HepG2 (cell line): ENCODE measurements at regions not wholly inside any gene's neighbourhood (a gene's known extent, or its start where the extent isn't known, plus 50 kb on each side); places are given as distances from the start of the nearest gene placed in this dataset.

ENCODE experiments used
- ATAC-seq: fragments of 200-7000 bp; cut with Tn5 transposase; 3 replicates; pipeline ENCODE4 v1.9.1; 2020; ENCODE audit warnings: mild to moderate bottlenecking, moderate library complexity
- BruUV-seq: library from RNA; stranded (reverse); fragments of 400-500 nt; replicated peaks from 2 replicates; lab custom pipeline; 2021; lab: Mats Ljungman, UMichigan
- CTCF ChIA-PET: fragments of 300-600 bp; formaldehyde crosslinking; extraction: SDS; loops from one replicate; lab custom pipeline; 2021; ENCODE audit warnings: low total read pairs, inconsistent platforms, low intra/inter-chr PET ratio; lab: Yijun Ruan, JAX
- POLR2A ChIA-PET: fragments of 350-600 bp; sonication (Branson Sonifier 250); formaldehyde crosslinking; loops from one replicate; lab custom pipeline; 2020; ENCODE audit warnings: antibody characterized with exemption, inconsistent platforms; lab: Yijun Ruan, JAX
- DNase-seq: peaks from one replicate; pipeline ENCODE4 v3.0.0-alpha.2; 2015; ENCODE audit warnings: low spot score
- FAIRE-seq: peaks from 3 replicates; lab custom pipeline; 2011; peaks lifted over from hg19 to GRCh38; lab: Jason Lieb, UNC
- H2AFZ ChIP-seq: one replicate; pipeline ENCODE4 v1.6.1; 2011; ENCODE audit warnings: low read length, inconsistent platforms
- H3K27ac ChIP-seq: fragments of 300-600 bp; 3 replicates; pipeline ENCODE4 v1.8.0; 2011; ENCODE audit warnings: mixed run types, mild to moderate bottlenecking, mixed read lengths, low read length, inconsistent platforms; ENCODE audit not compliant: insufficient read depth; ENCODE audit errors: extremely low read length
- H3K27me3 ChIP-seq, 2 experiments: fragments of 200-600 bp in 1 of 2; 2 replicates in 1 of 2; 3 replicates in 1 of 2; pipeline versions ENCODE4 v1.6.0 to v1.8.0; 2011; ENCODE audit warnings: low read length in 2 of 2, mild to moderate bottlenecking in 2 of 2, moderate library complexity in 2 of 2, inconsistent platforms in 1 of 2; ENCODE audit not compliant: insufficient read depth in 2 of 2, control insufficient read depth in 1 of 2
- H3K36me3 ChIP-seq, 2 experiments: fragments of 200-600 bp in 1 of 2; replicated peaks in 1 of 2; 2 replicates in 1 of 2; 3 replicates in 1 of 2; pipeline versions ENCODE4 v1.5.1 to v1.8.0; 2011; ENCODE audit warnings: low read length in 2 of 2, inconsistent platforms in 1 of 2; ENCODE audit not compliant: insufficient read depth in 2 of 2, control insufficient read depth in 1 of 2
- H3K4me1 ChIP-seq: 2 replicates; pipeline ENCODE4 v1.5.1; 2012; ENCODE audit warnings: low read length, inconsistent platforms; ENCODE audit not compliant: insufficient read depth
- H3K4me2 ChIP-seq: 2 replicates; pipeline ENCODE4 v1.6.0; 2011; ENCODE audit warnings: low read depth, low read length, inconsistent platforms
- H3K4me3 ChIP-seq, 3 experiments: fragments of 200-600 bp in 1 of 3; sonication (generic), shearing (Covaris generic) in 1 of 3; replicated peaks in 1 of 3; 2 replicates each; pipeline ENCODE4 v1.5.1; 2011 to 2016; ENCODE audit warnings: low read length in 3 of 3, inconsistent platforms in 2 of 3, low read depth in 2 of 3, mild to moderate bottlenecking in 2 of 3, control low read depth in 1 of 3, mixed read lengths in 1 of 3; ENCODE audit not compliant: insufficient read depth in 1 of 3
- H3K79me2 ChIP-seq: one replicate; pipeline ENCODE4 v1.6.1; 2011; ENCODE audit warnings: low read length, inconsistent platforms; ENCODE audit not compliant: insufficient read depth
- H3K9ac ChIP-seq: 2 replicates; pipeline ENCODE4 v1.6.0; 2011; ENCODE audit warnings: mild to moderate bottlenecking, low read depth, low read length, inconsistent platforms; ENCODE audit not compliant: insufficient read depth
- H3K9me3 ChIP-seq: 2 replicates; pipeline ENCODE4 v1.5.1; 2012; ENCODE audit warnings: mild to moderate bottlenecking, low read length
- H4K20me1 ChIP-seq: 2 replicates; pipeline ENCODE4 v1.6.0; 2011; ENCODE audit warnings: inconsistent platforms, mild to moderate bottlenecking, low read length, moderate library complexity; ENCODE audit not compliant: insufficient read depth
- ATF7 ChIP-seq, 2 experiments: fragments of 450-650 bp in 1 of 2; sonication (generic) in 1 of 2; formaldehyde crosslinking in 1 of 2; IDR thresholded peaks; 2 replicates each; pipeline versions ENCODE4 v1.4.0 to v1.6.1; 2016 to 2020; ENCODE audit warnings: antibody characterized with exemption in 1 of 2, mild to moderate bottlenecking in 1 of 2, missing genetic modification reagents in 1 of 2
- HMG20A ChIP-seq: IDR thresholded peaks from 2 replicates; pipeline ENCODE4 v1.6.1; 2016; ENCODE audit warnings: borderline replicate concordance
- NR2C2 ChIP-seq: sonication (generic); formaldehyde crosslinking; IDR thresholded peaks from 2 replicates; pipeline ENCODE4 v1.4.0; 2020; ENCODE audit warnings: missing genetic modification reagents, mild to moderate bottlenecking, moderate library complexity, borderline replicate concordance
- SKI ChIP-seq: fragments of 450-650 bp; IDR thresholded peaks from one replicate; pipeline ENCODE4 v1.6.1; 2018; ENCODE audit warnings: mild to moderate bottlenecking; ENCODE audit not compliant: partially characterized antibody
- ZKSCAN8 ChIP-seq: IDR thresholded peaks from 2 replicates; pipeline ENCODE4 v1.6.1; 2016; ENCODE audit warnings: borderline replicate concordance, missing genetic modification reagents, missing compliant biosample characterization
- ZNF225 ChIP-seq: sonication (generic); formaldehyde crosslinking; IDR thresholded peaks from 2 replicates; pipeline ENCODE4 v1.4.0; 2020; ENCODE audit warnings: mild to moderate bottlenecking, missing genetic modification reagents
- WGBS: methylation state at CpG from one replicate; pipeline ENCODE4 v1.1.6; 2017; ENCODE audit warnings: low lambda C conversion rate; 5-methylcytosine and 5-hydroxymethylcytosine counted together
- in situ Hi-C: cut with HindIII; loops from 2 replicates; pipeline ENCODE4 v1.10.0; 2017; ENCODE audit warnings: low pct_unique_long_range_greater_than_20kb; ENCODE audit not compliant: extremely low pct_ligation_motif_present
- intact Hi-C: fragments of 100-400 bp; cut with micrococcal nuclease; formaldehyde crosslinking; loops from one replicate; pipeline ENCODE4 v1.10.0; 2022; ENCODE audit not compliant: unreplicated experiment
- TF ChIP-seq, protein P1 (sequence below): sonication (generic); formaldehyde crosslinking; conservative IDR thresholded peaks from 2 replicates; pipeline ENCODE4 v1.4.0; 2020; ENCODE audit warnings: missing genetic modification reagents
- TF ChIP-seq, protein P2 (sequence below): sonication (generic); formaldehyde crosslinking; conservative IDR thresholded peaks from 2 replicates; pipeline ENCODE4 v1.8.0; 2022; ENCODE audit warnings: mild to moderate bottlenecking, moderate library complexity, missing genetic modification reagents
- TF ChIP-seq, protein P3 (sequence below): sonication (generic); formaldehyde crosslinking; IDR thresholded peaks from 2 replicates; pipeline ENCODE4 v1.4.0; 2020; ENCODE audit warnings: missing genetic modification reagents
- TF ChIP-seq, protein P4 (sequence below): sonication (generic); formaldehyde crosslinking; IDR thresholded peaks from 2 replicates; pipeline ENCODE4 v1.8.1; 2023; ENCODE audit warnings: mild to moderate bottlenecking, missing genetic modification reagents
- TF ChIP-seq, protein P5 (sequence below): sonication (generic); formaldehyde crosslinking; IDR thresholded peaks from 2 replicates; pipeline ENCODE4 v1.9.0; 2021; ENCODE audit warnings: mild to moderate bottlenecking, missing genetic modification reagents

DNA sequence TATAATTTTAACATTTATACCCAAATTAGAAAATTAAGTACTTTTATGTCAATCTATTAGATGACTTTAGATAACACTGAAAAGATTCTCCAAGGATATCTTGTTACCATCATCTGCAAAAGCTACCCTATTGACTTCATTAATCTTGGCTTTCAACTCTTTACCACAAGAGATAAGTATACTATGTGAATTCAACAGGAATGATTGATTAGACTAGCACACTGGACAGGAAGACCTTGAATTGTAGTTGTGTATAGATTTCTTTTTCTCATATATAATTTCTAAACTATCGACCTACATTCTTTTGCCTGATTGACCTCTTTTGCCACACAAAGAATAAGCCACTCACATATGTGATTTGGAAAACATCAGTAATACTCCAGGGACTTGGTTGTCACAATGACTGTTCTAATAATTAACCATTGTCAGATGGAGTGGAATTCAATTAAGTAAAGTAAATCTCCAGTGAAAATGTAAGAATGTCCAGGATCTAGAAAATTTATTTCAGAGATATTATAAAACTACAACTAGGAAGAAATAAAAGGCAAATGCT, 1132.0 kb downstream of the SORCS1 start:
- Histone ChIP-seq H3K4me1 (no peaks in the 10 kb centered on the region), H3K9ac (no peak overlapping the region), H3K4me3 (no peak overlapping the region), H3K4me2 (no peak overlapping the region), H4K20me1 (no peaks in the 10 kb centered on the region), H3K27me3 (no peaks in the 10 kb centered on the region), H3K36me3 (no peaks in the 10 kb centered on the region), H3K27ac (no peak overlapping the region), H3K9me3 (peaks cover 85% of the 10 kb centered on the region), H3K79me2 (no peaks in the 10 kb centered on the region), H2AFZ (no peak overlapping the region)
- FAIRE-seq (no peak), ATAC-seq (no peak), DNase-seq (no peak)
- POLR2A ChIA-PET: no interaction called here
- CTCF ChIA-PET: no interaction called here
- in situ Hi-C loops (no loop called here), intact Hi-C loops (no loop called here)
- 3% methylated on average over 1 of the region's 1 CpG for WGBS
- no TSS peak for BruUV-seq
- TF ChIP-seq HMG20A (CRISPR knock-in tag): no peak
- TF ChIP-seq, protein P1, sequence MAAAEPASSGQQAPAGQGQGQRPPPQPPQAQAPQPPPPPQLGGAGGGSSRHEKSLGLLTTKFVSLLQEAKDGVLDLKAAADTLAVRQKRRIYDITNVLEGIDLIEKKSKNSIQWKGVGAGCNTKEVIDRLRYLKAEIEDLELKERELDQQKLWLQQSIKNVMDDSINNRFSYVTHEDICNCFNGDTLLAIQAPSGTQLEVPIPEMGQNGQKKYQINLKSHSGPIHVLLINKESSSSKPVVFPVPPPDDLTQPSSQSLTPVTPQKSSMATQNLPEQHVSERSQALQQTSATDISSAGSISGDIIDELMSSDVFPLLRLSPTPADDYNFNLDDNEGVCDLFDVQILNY: no peak
- TF ChIP-seq SKI: no peak
- TF ChIP-seq, protein P2, sequence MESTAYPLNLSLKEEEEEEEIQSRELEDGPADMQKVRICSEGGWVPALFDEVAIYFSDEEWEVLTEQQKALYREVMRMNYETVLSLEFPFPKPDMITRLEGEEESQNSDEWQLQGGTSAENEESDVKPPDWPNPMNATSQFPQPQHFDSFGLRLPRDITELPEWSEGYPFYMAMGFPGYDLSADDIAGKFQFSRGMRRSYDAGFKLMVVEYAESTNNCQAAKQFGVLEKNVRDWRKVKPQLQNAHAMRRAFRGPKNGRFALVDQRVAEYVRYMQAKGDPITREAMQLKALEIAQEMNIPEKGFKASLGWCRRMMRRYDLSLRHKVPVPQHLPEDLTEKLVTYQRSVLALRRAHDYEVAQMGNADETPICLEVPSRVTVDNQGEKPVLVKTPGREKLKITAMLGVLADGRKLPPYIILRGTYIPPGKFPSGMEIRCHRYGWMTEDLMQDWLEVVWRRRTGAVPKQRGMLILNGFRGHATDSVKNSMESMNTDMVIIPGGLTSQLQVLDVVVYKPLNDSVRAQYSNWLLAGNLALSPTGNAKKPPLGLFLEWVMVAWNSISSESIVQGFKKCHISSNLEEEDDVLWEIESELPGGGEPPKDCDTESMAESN (CRISPR knock-in tag): no peak
- TF ChIP-seq NR2C2 (CRISPR knock-in tag): no peak
- TF ChIP-seq, protein P3, sequence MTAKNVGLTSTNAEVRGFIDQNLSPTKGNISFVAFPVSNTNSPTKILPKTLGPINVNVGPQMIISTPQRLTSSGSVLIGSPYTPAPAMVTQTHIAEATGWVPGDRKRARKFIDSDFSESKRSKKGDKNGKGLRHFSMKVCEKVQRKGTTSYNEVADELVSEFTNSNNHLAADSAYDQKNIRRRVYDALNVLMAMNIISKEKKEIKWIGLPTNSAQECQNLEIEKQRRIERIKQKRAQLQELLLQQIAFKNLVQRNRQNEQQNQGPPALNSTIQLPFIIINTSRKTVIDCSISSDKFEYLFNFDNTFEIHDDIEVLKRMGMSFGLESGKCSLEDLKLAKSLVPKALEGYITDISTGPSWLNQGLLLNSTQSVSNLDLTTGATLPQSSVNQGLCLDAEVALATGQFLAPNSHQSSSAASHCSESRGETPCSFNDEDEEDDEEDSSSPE (CRISPR knock-in tag): no peak
- TF ChIP-seq ZNF225 (CRISPR knock-in tag): no peak
- TF ChIP-seq, protein P4, sequence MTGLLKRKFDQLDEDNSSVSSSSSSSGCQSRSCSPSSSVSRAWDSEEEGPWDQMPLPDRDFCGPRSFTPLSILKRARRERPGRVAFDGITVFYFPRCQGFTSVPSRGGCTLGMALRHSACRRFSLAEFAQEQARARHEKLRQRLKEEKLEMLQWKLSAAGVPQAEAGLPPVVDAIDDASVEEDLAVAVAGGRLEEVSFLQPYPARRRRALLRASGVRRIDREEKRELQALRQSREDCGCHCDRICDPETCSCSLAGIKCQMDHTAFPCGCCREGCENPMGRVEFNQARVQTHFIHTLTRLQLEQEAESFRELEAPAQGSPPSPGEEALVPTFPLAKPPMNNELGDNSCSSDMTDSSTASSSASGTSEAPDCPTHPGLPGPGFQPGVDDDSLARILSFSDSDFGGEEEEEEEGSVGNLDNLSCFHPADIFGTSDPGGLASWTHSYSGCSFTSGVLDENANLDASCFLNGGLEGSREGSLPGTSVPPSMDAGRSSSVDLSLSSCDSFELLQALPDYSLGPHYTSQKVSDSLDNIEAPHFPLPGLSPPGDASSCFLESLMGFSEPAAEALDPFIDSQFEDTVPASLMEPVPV: no peak
- TF ChIP-seq, protein P5, sequence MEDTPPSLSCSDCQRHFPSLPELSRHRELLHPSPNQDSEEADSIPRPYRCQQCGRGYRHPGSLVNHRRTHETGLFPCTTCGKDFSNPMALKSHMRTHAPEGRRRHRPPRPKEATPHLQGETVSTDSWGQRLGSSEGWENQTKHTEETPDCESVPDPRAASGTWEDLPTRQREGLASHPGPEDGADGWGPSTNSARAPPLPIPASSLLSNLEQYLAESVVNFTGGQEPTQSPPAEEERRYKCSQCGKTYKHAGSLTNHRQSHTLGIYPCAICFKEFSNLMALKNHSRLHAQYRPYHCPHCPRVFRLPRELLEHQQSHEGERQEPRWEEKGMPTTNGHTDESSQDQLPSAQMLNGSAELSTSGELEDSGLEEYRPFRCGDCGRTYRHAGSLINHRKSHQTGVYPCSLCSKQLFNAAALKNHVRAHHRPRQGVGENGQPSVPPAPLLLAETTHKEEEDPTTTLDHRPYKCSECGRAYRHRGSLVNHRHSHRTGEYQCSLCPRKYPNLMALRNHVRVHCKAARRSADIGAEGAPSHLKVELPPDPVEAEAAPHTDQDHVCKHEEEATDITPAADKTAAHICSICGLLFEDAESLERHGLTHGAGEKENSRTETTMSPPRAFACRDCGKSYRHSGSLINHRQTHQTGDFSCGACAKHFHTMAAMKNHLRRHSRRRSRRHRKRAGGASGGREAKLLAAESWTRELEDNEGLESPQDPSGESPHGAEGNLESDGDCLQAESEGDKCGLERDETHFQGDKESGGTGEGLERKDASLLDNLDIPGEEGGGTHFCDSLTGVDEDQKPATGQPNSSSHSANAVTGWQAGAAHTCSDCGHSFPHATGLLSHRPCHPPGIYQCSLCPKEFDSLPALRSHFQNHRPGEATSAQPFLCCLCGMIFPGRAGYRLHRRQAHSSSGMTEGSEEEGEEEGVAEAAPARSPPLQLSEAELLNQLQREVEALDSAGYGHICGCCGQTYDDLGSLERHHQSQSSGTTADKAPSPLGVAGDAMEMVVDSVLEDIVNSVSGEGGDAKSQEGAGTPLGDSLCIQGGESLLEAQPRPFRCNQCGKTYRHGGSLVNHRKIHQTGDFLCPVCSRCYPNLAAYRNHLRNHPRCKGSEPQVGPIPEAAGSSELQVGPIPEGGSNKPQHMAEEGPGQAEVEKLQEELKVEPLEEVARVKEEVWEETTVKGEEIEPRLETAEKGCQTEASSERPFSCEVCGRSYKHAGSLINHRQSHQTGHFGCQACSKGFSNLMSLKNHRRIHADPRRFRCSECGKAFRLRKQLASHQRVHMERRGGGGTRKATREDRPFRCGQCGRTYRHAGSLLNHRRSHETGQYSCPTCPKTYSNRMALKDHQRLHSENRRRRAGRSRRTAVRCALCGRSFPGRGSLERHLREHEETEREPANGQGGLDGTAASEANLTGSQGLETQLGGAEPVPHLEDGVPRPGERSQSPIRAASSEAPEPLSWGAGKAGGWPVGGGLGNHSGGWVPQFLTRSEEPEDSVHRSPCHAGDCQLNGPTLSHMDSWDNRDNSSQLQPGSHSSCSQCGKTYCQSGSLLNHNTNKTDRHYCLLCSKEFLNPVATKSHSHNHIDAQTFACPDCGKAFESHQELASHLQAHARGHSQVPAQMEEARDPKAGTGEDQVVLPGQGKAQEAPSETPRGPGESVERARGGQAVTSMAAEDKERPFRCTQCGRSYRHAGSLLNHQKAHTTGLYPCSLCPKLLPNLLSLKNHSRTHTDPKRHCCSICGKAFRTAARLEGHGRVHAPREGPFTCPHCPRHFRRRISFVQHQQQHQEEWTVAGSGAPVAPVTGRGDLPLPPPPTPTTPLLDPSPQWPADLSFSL (CRISPR knock-in tag): no peak
- no peak for TF ChIP-seq ZKSCAN8 (CRISPR knock-in tag)
- no peak for TF ChIP-seq ATF7 (IDR thresholded peaks at IDR 0.05)
- TF ChIP-seq ATF7 (CRISPR knock-in tag; IDR thresholded peaks at IDR 0.05): no peak
